D721Med (cell line): ENCODE measurements at regions not wholly inside any gene's neighbourhood (a gene's known extent, or its start where the extent isn't known, plus 50 kb on each side); places are given as distances from the start of the nearest gene placed in this dataset.

Experiments
- DNase-seq: peaks from one replicate; pipeline ENCODE4 v3.0.0; 2011; ENCODE audit warnings: low spot score; ENCODE audit not compliant: insufficient read length
- FAIRE-seq: peaks from 2 replicates; lab custom pipeline; 2011; peaks lifted over from hg19 to GRCh38; lab: Jason Lieb, UNC
- CTCF ChIP-seq: IDR thresholded peaks from 2 replicates; pipeline ENCODE4 v1.5.1; 2012; ENCODE audit warnings: mild to moderate bottlenecking, control low read depth; ENCODE audit not compliant: insufficient read depth; ENCODE audit errors: missing control alignments

GRCh38 chr11:95495706-95496105, 264.7 kb upstream of the SESN3 start:
- no peak for TF ChIP-seq CTCF
- FAIRE-seq (no peak), DNase-seq (no peak)

GRCh38 chr11:95494856-95495255, 263.9 kb upstream of the SESN3 start:
- no peak for DNase-seq
- no peak for TF ChIP-seq CTCF
- no peak for FAIRE-seq

GRCh38 chr11:95494167-95494566, 263.2 kb upstream of the SESN3 start:
- TF ChIP-seq CTCF = no peak
- DNase-seq (no peak), FAIRE-seq (no peak)

- TF ChIP-seq CTCF = no peak
- DNase-seq (no peak), FAIRE-seq (no peak)
Measured at GRCh38 chr11:95490625-95491024, 259.6 kb upstream of the SESN3 start.

GRCh38 chr11:95487938-95488337, 256.9 kb upstream of the SESN3 start:
- no peak for FAIRE-seq
- no peak for TF ChIP-seq CTCF
- no peak for DNase-seq

- FAIRE-seq = no peak
Measured at GRCh38 chr11:95487391-95487790, 256.4 kb upstream of the SESN3 start.

GRCh38 chr11:95486979-95487378, 256.0 kb upstream of the SESN3 start:
- DNase-seq (no peak), FAIRE-seq (no peak)
- TF ChIP-seq CTCF = no peak

More at GRCh38 chr11:95487391-95487790, 256.4 kb upstream of the SESN3 start:
- TF ChIP-seq CTCF = no peak
- DNase-seq = no peak
